ENCODE measurements at regions not wholly inside any gene's neighbourhood (a gene's known extent, or its start where the extent isn't known, plus 50 kb on each side); places are given as distances from the start of the nearest gene placed in this dataset.
A peak's percentile ranks its signal among the peaks of the same experiment; 100 is the strongest.

DNA sequence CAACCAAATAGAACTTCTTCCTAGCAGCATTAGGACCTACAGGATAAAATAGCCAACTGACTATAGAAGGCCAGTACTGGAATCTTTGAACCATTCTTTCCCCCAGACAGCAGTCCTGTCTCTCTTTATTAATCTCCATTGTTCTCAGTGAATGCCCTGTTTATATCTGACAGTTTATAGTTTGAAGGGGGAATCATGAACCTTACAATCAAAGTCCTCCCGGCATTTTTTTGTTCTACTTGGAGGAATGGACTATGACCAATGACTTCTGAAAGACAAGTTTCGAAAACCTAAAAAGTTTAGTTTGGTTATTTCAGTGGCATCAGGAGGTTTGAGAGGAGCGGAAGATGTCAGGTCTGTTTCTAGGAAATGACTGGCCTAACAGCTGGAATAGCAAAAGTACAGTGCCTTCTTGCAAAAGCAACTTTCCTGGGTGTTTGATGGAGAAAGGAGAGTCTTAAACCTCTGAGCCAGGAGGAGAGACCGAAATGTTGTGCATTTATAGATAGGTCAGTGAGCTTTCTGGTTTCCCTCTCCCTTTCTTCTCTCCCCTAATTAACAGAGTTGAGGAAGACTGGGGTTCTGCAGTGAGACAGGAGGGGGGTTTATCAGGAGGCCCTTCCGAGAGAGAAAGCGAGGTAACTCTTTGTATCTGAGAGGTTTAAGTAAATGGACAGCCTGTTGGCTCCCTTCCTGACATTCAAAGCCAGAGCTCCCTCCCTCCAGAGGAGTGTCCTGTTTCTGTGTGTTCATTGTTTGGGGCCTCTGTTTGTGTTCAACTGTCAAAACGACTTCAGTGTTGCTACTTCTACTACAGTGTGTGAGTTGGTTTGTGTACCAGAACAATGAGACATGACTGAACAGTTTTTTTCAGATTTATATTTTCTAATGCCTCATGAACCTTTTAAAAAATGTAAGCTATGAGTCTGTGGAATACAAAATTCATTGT is 383.0 kb upstream of the RARB start:
- H3K9me3 ChIP-seq = no peaks in the 10 kb centered on the region
- H3K36me3 ChIP-seq = no peaks in the 10 kb centered on the region
- no peaks in the 10 kb centered on the region for H3K27me3 ChIP-seq
- H3K4me3 ChIP-seq = no peak overlapping the region
- TF ChIP-seq POLR2A (IDR thresholded peaks at IDR 0.05) = no peak
- TF ChIP-seq POLR2AphosphoS5 (IDR thresholded peaks at IDR 0.05; ENCODE audit: insufficient read depth in 1 of 2, low read depth in 1 of 2) = no peak
- TF ChIP-seq CTCF (IDR thresholded peaks at IDR 0.05) = no peak
- H3K27ac ChIP-seq = no peak overlapping the region
- peaks cover 6% of the 10 kb centered on the region for H3K4me1 ChIP-seq
- intact Hi-C loops (cut with DNase I) = no loop called here
- no peak for DNase-seq (ENCODE audit: extremely low spot score in 2 of 2)

DNA sequence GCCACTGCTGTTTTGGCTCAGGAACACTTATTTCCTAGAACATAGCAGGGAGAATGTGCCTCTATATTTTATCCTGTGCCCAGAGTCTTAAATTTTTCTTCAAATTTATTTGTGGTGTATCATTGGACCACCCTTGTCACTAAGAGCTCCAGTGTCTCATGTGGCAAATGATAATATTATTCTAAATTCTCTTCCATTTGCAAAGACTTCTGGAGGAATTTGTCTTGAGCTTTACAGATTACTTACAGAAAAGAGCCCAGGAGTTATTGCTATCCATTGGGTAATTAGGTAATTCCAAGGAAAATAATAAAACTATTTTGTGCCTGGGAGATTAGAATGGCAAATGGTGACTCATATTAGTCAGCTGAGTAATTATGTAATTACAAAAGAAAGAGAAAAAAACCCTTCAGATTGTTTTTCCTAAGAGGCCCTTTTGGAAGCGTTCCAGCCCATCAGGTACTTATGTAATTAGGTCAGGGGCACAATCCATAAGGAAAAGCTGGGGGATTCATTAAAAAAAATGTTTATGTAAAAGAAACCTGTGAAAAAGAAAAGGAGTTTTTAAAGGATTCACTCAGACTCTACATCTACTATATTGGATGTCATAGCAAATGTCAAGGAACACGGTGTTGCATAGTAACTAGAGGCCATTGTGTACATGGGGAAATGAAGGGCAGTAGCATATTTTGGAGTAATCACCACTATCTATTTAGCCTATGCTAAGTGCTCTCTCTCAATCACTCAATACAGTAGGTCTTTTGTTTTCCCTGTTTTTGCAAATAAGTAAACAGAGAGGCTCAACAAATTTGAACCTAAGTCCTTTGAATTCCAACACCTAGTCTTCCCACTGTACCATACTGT is 380.9 kb upstream of the RARB start:
- H3K9me3 ChIP-seq = no peaks in the 10 kb centered on the region
- TF ChIP-seq POLR2AphosphoS5 (IDR thresholded peaks at IDR 0.05; ENCODE audit: insufficient read depth in 1 of 2, low read depth in 1 of 2) (peak in 1 of 2 donors; percentile 23), CTCF (IDR thresholded peaks at IDR 0.05) (no peak), POLR2A (IDR thresholded peaks at IDR 0.05) (no peak)
- H3K4me3 ChIP-seq = no peak overlapping the region
- no peaks in the 10 kb centered on the region for H3K36me3 ChIP-seq
- no peak overlapping the region for H3K27ac ChIP-seq
- H3K4me1 ChIP-seq = peaks cover 6% of the 10 kb centered on the region
- no peaks in the 10 kb centered on the region for H3K27me3 ChIP-seq
- DNase-seq (ENCODE audit: extremely low spot score in 2 of 2) = no peak
- intact Hi-C loops (cut with DNase I) = no loop called here

GRCh38 chr3:25049304-25049703 is 378.8 kb upstream of the RARB start:
- Histone ChIP-seq H3K27ac (no peak overlapping the region), H3K9me3 (no peaks in the 10 kb centered on the region), H3K27me3 (no peaks in the 10 kb centered on the region), H3K4me3 (no peak overlapping the region), H3K36me3 (no peaks in the 10 kb centered on the region), H3K4me1 (peaks cover 6% of the 10 kb centered on the region)
- intact Hi-C loops (cut with DNase I) = no loop called here
- DNase-seq (ENCODE audit: extremely low spot score in 2 of 2) = no peak
- TF ChIP-seq POLR2A (IDR thresholded peaks at IDR 0.05) = no peak
- no peak for TF ChIP-seq CTCF (IDR thresholded peaks at IDR 0.05)
- no peak for TF ChIP-seq POLR2AphosphoS5 (IDR thresholded peaks at IDR 0.05; ENCODE audit: insufficient read depth in 1 of 2, low read depth in 1 of 2)

DNA sequence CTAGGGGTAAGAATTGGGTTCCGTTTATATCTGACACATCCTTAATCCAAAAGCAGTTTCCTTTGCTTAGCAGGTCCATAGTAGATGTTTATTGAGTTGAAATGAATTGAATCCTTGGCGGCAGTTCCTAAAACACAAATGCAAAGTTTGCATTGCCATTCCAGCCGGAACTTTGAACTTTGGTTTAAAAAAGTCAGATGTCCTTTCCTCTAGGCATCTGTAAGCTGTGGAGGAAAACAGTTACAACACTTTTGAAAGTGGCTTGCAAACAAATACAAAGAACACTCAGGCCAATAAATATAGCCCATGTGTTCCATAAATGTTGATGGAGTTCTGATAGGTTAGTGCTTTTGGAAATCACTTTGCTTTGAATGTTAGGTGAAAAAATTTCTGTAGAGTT is 374.7 kb upstream of the RARB start:
- Histone ChIP-seq H3K27ac (no peak overlapping the region), H3K4me3 (no peak overlapping the region), H3K36me3 (no peaks in the 10 kb centered on the region), H3K9me3 (no peaks in the 10 kb centered on the region), H3K27me3 (no peaks in the 10 kb centered on the region), H3K4me1 (no peaks in the 10 kb centered on the region)
- no peak for DNase-seq (ENCODE audit: extremely low spot score in 2 of 2)
- intact Hi-C loops (cut with DNase I) = no loop called here
- no peak for TF ChIP-seq POLR2A (IDR thresholded peaks at IDR 0.05)
- TF ChIP-seq POLR2AphosphoS5 (IDR thresholded peaks at IDR 0.05; ENCODE audit: insufficient read depth in 1 of 2, low read depth in 1 of 2) = no peak
- no peak for TF ChIP-seq CTCF (IDR thresholded peaks at IDR 0.05)
